HG03571 (cell line): ENCODE measurements at regions not wholly inside any gene's neighbourhood (a gene's known extent, or its start where the extent isn't known, plus 50 kb on each side); places are given as distances from the start of the nearest gene placed in this dataset.

ENCODE experiments used
- ATAC-seq: cut with Tn5 transposase; IDR thresholded peaks from one replicate; pipeline ENCODE4 v1.9.1; 2021; ENCODE audit not compliant: unreplicated experiment

GRCh38 chr7:18235819-18236218, 208.2 kb upstream of the PRPS1L1 start:
- ATAC-seq, result no peak

GRCh38 chr7:18239212-18239611, 211.6 kb upstream of the PRPS1L1 start:
- ATAC-seq, result no peak

DNA sequence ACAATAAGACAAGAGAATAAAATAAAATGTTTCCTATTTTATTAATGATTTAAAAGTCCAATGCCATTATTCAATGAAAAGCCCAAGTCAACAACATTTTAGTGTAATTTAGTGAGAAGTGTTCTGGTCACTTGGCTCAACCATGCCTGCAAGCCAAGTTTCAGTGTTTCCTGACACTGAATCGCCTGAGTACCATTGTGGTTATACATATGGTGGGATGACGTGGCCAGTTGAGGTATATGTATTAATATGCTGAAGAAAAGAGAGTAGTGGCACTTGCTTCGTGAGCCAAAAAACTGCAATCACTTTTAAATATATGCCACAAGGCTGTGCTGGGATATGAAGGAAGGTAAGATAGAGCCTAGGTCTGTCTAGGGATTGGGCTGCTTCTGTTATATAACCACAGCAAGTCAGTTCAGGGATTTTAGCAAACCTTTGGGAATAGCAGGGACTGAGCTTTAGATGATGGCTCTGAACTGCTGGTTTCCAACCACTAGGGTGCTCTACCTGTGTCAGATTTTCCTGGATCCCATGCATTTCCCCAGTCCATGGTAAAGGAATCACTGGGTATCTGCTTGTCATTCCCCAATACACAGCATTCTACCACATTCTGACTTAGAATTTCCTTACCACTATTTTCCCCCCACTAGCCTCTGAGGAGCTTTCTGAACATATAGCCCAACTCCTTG, 214.0 kb upstream of the PRPS1L1 start:
- ATAC-seq, result peak; percentile 78

DNA sequence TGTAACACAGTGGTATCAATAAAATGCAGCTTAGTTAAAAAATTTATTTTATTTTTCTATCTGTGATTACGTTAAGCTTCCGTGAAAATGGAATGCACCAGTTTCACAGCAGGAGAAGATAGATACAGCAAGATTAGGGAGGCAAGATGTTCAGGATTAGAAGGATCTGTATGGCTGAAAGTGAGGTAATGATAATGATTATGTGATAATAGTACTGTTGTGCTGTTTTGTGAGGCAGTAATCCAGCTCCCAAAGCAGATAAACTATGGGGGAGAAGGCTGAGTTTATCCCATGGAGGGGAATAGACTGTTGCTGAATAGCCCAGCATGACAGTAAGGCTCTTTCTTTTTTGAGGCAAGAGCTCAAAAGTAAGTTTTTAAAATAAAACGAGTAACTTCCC, 216.1 kb upstream of the PRPS1L1 start:
- ATAC-seq, result no peak

DNA sequence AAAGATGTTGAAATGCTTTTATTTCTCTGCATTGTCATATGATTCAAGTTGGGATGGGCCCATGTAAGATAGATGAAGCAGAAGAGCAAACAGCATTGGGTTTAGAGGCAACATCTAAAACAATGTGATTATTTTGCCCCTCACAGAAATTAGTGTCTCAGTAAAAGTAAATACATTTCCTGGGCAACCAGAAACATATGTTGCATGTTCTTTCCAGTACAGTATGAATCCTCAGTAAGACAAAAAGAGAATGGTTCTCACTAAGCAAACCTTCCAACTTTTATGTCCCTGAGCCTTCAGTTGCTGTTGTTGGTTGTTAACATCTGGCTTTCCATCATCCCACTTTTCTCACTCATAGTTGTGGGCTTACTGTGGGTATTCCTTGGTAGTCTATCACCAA, 222.5 kb upstream of the PRPS1L1 start:
- no peak for ATAC-seq

- no peak for ATAC-seq
Observed at GRCh38 chr7:18257711-18258110, 230.1 kb upstream of the PRPS1L1 start.

DNA sequence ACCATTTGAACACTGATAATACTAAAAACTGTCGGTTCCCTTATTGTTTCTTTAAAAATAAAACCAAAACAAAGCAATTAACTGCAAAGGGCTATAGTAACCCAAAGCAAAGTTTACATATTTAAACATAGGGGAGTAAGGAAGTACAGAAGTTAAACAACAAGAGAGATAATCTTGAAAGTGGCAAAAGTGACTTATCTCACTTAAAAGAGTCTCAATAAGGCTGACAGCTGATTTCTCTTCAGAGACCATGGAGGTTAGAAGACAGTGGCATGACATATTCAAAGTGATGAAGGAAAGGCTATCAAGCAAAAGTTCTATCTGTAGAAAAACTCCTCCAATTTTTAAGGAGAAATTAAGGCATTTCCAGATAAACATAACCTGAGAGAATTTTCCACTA, 233.5 kb upstream of the HDAC9 start:
- ATAC-seq, result no peak

DNA sequence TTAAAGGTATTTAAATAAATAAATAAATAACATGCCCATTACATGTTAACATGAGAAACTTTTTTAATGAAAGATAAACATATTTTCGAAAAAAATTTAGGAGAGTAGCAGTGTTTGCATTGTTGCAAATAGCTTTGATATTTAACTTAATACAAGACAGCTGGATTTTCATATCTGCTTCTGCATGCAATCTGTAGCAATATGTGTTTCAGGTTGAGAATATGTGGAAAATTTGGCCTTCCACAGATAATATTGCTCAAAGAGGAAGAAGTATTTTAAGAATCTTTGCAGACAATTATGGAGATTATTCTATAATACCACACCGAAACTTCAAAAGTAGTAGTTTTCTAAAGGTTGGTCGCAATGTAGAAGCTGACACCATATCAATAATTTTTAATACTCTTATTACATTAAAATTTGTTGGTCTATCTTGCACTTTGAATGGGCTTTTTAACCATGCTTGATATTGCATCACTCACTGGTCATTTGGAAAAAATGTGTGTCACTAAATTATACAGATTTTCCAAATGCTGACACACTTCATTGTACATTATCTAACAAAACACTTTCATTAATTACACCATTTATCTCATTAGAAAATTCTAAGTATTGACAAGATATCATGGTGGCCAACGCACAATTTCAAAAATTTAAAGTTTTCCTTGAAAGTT, 229.8 kb upstream of the HDAC9 start:
- ATAC-seq, result no peak

DNA sequence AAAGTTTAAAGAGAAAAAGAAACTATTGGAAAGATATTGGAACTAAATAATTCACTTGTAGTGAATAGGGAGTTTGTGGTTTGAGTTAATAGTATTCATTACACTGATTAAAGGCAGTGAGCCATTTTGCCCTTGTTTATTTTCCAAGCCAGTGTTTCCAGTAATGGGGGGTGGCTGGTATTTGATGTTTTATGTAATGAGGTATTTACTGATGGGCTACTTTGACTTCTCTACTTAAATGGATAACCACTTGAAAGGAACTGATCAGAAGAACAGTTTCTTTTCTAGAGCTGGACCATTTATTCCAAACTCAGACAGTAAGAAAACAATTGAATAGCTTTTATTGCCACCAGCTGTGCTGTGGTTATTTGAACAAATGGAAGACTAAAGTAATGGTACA, 227.0 kb upstream of the HDAC9 start:
- no peak for ATAC-seq

GRCh38 chr7:18276380-18276779, 219.2 kb upstream of the HDAC9 start:
- ATAC-seq, result no peak

GRCh38 chr7:18278316-18278715, 217.2 kb upstream of the HDAC9 start:
- no peak for ATAC-seq

- no peak for ATAC-seq
Observed at GRCh38 chr7:18283045-18283444, 212.5 kb upstream of the HDAC9 start.

DNA sequence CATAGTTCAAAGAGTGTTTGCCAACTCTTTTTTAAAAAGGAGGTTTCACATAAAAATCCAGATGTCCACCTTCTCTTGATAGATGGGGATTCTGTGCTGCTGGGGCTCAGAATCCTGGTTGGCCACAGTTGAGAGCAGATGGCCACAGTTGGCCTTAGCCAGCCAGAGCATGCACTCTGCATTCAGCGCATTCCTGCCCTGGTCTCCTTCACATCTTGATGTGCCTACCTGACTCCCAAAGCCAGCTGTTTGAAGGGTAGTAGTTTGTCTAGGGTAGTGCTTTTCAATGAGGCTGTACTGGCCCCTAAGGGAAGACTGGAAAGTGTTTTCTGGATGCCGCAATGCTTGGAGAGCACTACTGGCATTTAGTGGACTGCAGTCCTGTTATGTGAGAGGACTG, 208.1 kb upstream of the HDAC9 start:
- no peak for ATAC-seq

DNA sequence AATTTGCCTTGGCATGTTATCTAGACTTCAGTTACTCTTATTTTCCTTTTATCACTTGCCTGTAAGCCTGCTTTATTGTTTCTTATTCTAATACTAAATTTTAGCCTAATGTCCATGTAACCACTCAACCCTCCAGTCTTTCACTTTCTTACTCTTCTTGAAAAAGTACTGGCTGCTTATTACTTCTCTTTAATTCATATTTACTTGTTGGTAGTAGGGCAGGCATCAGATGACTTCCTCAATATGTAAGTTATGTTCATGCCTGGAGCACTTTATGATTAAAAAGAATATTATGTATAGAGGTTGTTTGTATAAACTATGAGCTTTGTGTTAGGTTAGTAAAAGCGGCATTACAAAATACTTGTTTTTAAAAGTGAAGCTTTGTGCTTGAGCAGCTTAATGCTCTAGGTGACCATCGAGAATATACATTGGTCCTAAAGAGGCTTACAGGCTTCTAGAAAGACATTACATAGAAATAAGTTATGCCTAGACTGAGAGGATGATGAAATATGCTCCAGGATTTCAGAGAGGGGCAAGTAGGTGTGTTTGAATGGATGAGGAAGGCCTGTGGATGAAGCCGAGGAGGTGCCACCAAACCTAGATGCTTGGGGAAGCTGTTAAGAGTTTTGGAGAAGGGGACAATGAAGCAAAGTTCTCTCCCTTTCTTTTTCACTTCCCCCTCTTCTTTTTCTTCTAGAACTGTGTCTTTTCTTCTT, 207.1 kb upstream of the HDAC9 start:
- no peak for ATAC-seq

DNA sequence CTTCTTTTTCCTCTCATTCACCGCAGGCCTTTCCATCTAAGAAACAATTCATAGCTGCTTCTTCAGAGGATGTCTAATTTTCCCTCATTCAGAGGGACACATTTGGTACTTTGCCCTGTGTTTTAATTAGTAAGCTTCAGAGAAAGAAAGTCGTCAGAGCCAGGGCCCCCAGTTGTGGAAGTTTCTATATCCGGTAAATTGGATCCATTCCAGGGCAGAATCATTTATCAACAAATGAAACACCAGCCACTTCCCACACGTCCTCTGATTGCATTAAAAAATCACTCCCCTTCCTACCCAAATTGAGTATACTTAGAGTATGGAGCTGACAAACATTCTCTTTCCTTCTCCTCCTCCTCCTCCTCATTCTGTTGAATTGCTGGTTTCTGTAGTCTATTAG, 205.8 kb upstream of the HDAC9 start:
- ATAC-seq, result peak; percentile 15

- peak; percentile 87 for ATAC-seq
Observed at GRCh38 chr7:18290223-18290622, 205.3 kb upstream of the HDAC9 start.

DNA sequence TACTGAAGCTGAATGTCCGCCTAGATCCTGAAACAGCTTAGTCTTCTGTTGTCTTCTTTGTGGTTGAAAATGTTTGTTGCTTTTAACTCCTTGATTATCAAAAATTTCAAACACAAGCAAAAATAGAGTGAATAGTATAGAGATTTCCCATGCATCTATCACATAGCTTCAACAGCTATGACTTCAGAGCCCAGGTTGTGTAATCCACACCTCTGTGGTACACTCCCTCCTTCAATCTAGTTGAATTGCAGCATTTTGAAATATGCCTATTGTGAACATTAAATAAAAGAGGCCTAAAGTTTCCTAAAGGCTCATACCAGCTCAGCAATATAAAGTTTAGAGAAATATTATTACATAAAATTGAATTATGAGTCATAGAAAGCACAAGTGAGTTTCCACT, 204.7 kb upstream of the HDAC9 start:
- no peak for ATAC-seq

DNA sequence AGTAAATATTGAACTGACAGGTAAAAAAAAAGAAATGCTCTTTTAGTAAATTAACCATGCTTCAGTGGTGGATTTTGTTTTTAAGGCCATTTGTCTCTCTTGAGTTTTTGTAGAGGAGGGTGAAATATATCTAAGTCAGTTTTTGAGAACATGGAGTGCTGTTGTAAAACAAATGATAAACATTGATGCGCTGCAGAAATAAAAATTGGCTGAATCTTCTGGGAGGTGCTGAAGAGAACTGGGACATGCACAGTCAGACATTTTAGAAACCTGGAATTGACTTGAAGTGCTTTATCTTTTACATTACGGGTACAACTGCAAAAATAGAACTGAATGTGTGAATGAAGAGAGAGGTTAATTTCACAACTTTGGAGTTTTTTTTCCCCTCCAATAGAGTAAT, 203.0 kb upstream of the HDAC9 start:
- no peak for ATAC-seq

- ATAC-seq, result no peak
Observed at GRCh38 chr7:18293759-18294158, 201.8 kb upstream of the HDAC9 start.

DNA sequence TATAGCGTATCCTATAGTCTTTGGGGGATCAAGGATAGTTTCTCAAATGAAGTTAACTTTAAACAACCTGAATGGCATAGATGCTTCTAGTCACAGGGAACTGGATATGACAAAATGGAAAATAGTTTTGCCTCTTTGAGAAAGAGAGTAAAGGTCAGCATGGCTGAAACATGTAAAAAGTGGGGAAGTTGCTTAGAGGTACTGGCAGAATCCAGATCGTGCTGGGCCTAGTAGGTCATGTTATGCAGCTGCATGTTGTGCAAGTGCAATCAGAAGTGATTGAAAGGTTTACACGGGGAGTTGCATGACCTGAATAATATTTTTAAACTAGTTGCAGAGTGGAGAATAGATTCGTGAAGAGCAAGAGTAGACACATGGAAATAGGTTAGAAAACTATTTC, 201.1 kb upstream of the HDAC9 start:
- ATAC-seq, result no peak

DNA sequence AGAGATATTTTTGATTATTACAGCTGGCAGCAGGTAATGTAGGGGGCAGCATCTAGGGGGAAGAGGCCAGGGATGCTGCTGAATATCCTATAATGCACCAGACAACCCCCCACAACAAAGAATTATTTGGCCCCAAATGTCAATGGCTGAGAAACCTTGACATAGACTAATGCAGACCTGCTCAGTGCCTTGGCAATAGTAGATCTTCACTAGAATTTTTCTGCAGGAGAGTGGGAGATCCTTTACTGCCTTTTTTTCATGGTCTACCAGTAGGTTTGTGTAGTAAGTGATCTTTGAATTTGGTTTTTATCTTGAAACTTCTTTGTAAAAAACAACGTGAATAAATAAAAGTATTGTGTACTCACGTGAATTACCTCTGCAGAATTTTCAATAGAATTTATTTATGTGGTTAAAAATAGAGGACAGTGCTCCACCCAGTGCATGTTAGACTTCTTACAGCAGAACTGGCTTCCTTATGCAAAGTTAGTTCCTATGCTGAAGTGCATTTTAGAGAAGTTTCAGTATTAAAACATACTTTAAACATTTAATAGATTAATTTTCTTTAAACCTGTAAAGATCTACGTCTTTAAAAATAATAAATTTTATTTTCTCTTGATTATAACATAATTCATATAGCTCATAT, 199.6 kb upstream of the HDAC9 start:
- ATAC-seq, result no peak

DNA sequence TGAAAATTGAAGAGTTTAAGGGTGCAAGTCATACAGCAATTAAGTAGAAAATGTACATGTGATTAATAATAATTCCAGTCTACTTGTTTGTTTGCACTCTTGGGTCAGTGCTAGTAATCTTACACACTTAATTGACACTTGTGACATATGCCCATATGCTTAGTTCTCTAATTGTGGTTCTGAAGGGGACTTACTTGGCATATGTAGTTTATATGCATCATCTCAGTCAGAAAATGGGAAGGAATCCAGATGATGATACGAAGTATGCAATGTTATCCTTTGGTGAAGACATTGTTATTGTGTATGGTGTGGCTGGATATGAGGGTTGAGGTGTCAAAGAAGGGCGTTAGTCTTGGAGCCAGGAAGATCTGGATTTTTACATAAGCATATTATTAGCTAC, 193.5 kb upstream of the HDAC9 start:
- no peak for ATAC-seq
